Gastrocnemius medialis (tissue), 4 donors: ENCODE measurements at regions not wholly inside any gene's neighbourhood (a gene's known extent, or its start where the extent isn't known, plus 50 kb on each side); places are given as distances from the start of the nearest gene placed in this dataset.

Source experiments
- ATAC-seq, 2 donors: fragments of 150-250 bp; one replicate each; pipeline ENCODE4 v1.9.1; 2016
- DNase-seq, 2 donors: peaks; one replicate each; pipeline ENCODE4 v3.0.0-alpha.2; 2019
- H3K27ac ChIP-seq, 4 donors: fragments of 200-600 bp; sonication (generic); 1 replicate in 1 of 4; 2 replicates in 3 of 4; pipeline ENCODE4 v1.5.1; 2016 to 2018; ENCODE audit warnings: mild to moderate bottlenecking in 2 of 4, moderate library complexity in 1 of 4
- H3K27me3 ChIP-seq, 3 donors: fragments of 200-600 bp; sonication (generic) in 2 of 3; 1 replicate in 1 of 3; 2 replicates in 2 of 3; pipeline versions ENCODE4 v1.5.1 to v1.6.0; 2016 to 2019; ENCODE audit warnings: mild to moderate bottlenecking in 1 of 3, moderate library complexity in 1 of 3
- H3K36me3 ChIP-seq, 2 donors: fragments of 200-600 bp; sonication (generic) in 1 of 2; one replicate each; pipeline ENCODE4 v1.5.1; 2017 to 2018
- H3K4me1 ChIP-seq, 2 donors: fragments of 200-600 bp; sonication (generic) in 1 of 2; one replicate each; pipeline ENCODE4 v1.5.1; 2016 to 2017; ENCODE audit warnings: mild to moderate bottlenecking in 2 of 2
- H3K4me3 ChIP-seq, 4 donors: fragments of 200-600 bp; sonication (generic) in 3 of 4; 1 replicate in 1 of 4; 2 replicates in 3 of 4; pipeline ENCODE4 v1.5.1; 2016 to 2019; ENCODE audit warnings: mild to moderate bottlenecking in 2 of 4
- H3K9me3 ChIP-seq, 3 donors: fragments of 200-600 bp; sonication (generic) in 2 of 3; 1 replicate in 1 of 3; 2 replicates in 2 of 3; pipeline ENCODE4 v1.5.1; 2016 to 2019
- CTCF ChIP-seq, 5 experiments: fragments of 450-650 bp in 3 of 5; fragments of 200-600 bp in 2 of 5; sonication (generic) in 2 of 5; IDR thresholded peaks in 4 of 5; conservative IDR thresholded peaks in 1 of 5; 1 replicate in 4 of 5; 2 replicates in 1 of 5; pipeline ENCODE4 v1.5.1; 2016 to 2019; ENCODE audit warnings: antibody characterized with exemption in 5 of 5, mild to moderate bottlenecking in 3 of 5, moderate library complexity in 3 of 5
- POLR2A ChIP-seq, 2 donors: fragments of 450-650 bp; IDR thresholded peaks; one replicate each; pipeline ENCODE4 v1.6.1; 2017; ENCODE audit warnings: antibody characterized with exemption in 2 of 2, mild to moderate bottlenecking in 2 of 2, moderate library complexity in 2 of 2
- in situ Hi-C, 4 donors: fragments of 200-750 bp; cut with MboI; loops; one replicate each; pipeline versions ENCODE4 v1.15.0 to v1.8.0; 2017; ENCODE audit warnings: low sequenced_read_pairs in 4 of 4
- intact Hi-C: fragments of 100-400 bp; cut with DNase I; formaldehyde crosslinking; loops from one replicate; pipeline ENCODE4 v1.15.1; 2023; ENCODE audit warnings: low total_unique reads

- intact Hi-C loops = no loop called here
- in situ Hi-C loops = no loop called here
- Histone ChIP-seq H3K9me3 (no peaks in the 10 kb centered on the region), H3K36me3 (no peaks in the 10 kb centered on the region), H3K27me3 (peaks cover 0 to under 1% (median 0%) of the 10 kb centered on the region in 3 donors), H3K4me3 (no peak overlapping the region), H3K4me1 (no peaks in the 10 kb centered on the region), H3K27ac (no peak overlapping the region)
- no peak for DNase-seq
- no peak for TF ChIP-seq POLR2A (IDR thresholded peaks at IDR 0.05)
- TF ChIP-seq CTCF (IDR thresholded peaks at IDR 0.05 in 4 of 5, conservative IDR thresholded peaks at IDR 0.05 in 1 of 5) = no peak
- ATAC-seq = no peak
These were observed 390.3 kb upstream of the ZNF507 start for GRCh38 chr19:31955061-31955460.

- in situ Hi-C loops = no loop called here
- H3K4me1 ChIP-seq = no peaks in the 10 kb centered on the region
- H3K36me3 ChIP-seq = no peaks in the 10 kb centered on the region
- intact Hi-C loops = no loop called here
- H3K9me3 ChIP-seq = no peaks in the 10 kb centered on the region
- no peak overlapping the region for H3K4me3 ChIP-seq
- H3K27ac ChIP-seq = no peak overlapping the region
- H3K27me3 ChIP-seq = peaks cover 0 to 3% (median 0%) of the 10 kb centered on the region in 3 donors
- DNase-seq (no peak), ATAC-seq (no peak)
- no peak for TF ChIP-seq POLR2A (IDR thresholded peaks at IDR 0.05)
- no peak for TF ChIP-seq CTCF (IDR thresholded peaks at IDR 0.05 in 4 of 5, conservative IDR thresholded peaks at IDR 0.05 in 1 of 5)
These were observed 389.5 kb upstream of the ZNF507 start for GRCh38 chr19:31955884-31956283.

- Histone ChIP-seq H3K9me3 (no peaks in the 10 kb centered on the region), H3K27me3 (peaks cover 0 to 3% (median 0%) of the 10 kb centered on the region in 3 donors), H3K4me1 (no peaks in the 10 kb centered on the region), H3K4me3 (no peak overlapping the region), H3K36me3 (no peaks in the 10 kb centered on the region), H3K27ac (no peak overlapping the region)
- ATAC-seq (no peak), DNase-seq (no peak)
- intact Hi-C loops (no loop called here), in situ Hi-C loops (no loop called here)
- TF ChIP-seq CTCF (IDR thresholded peaks at IDR 0.05 in 4 of 5, conservative IDR thresholded peaks at IDR 0.05 in 1 of 5) (no peak), POLR2A (IDR thresholded peaks at IDR 0.05) (no peak)
These were observed 388.5 kb upstream of the ZNF507 start for GRCh38 chr19:31956771-31957392.

GRCh38 chr19:31957711-31958110, 387.7 kb upstream of the ZNF507 start:
- H3K4me3 ChIP-seq = no peak overlapping the region
- no peak for ATAC-seq
- intact Hi-C loops (no loop called here), in situ Hi-C loops (no loop called here)
- H3K27ac ChIP-seq = no peak overlapping the region
- no peaks in the 10 kb centered on the region for H3K4me1 ChIP-seq
- peaks cover 0 to 3% (median 0%) of the 10 kb centered on the region in 3 donors for H3K27me3 ChIP-seq
- H3K9me3 ChIP-seq = no peaks in the 10 kb centered on the region
- no peak for TF ChIP-seq POLR2A (IDR thresholded peaks at IDR 0.05)
- no peak for TF ChIP-seq CTCF (IDR thresholded peaks at IDR 0.05 in 4 of 5, conservative IDR thresholded peaks at IDR 0.05 in 1 of 5)
- H3K36me3 ChIP-seq = no peaks in the 10 kb centered on the region
- DNase-seq = no peak

- Histone ChIP-seq H3K27ac (no peak overlapping the region), H3K36me3 (no peaks in the 10 kb centered on the region), H3K4me1 (no peaks in the 10 kb centered on the region), H3K9me3 (no peaks in the 10 kb centered on the region), H3K27me3 (peaks cover 0 to 3% (median 0%) of the 10 kb centered on the region in 3 donors), H3K4me3 (no peak overlapping the region)
- ATAC-seq (no peak), DNase-seq (no peak)
- TF ChIP-seq POLR2A (IDR thresholded peaks at IDR 0.05) (no peak), CTCF (IDR thresholded peaks at IDR 0.05 in 4 of 5, conservative IDR thresholded peaks at IDR 0.05 in 1 of 5) (no peak)
- intact Hi-C loops = no loop called here
- in situ Hi-C loops = no loop called here
These were observed 385.8 kb upstream of the ZNF507 start for GRCh38 chr19:31959527-31960018.
